ENCODE measurements at regions not wholly inside any gene's neighbourhood (a gene's known extent, or its start where the extent isn't known, plus 50 kb on each side); places are given as distances from the start of the nearest gene placed in this dataset.
"Not testable (repeated sequence)": the region's sequence is repeated elsewhere in the genome, so short reads cannot be mapped to it uniquely, and the experiment has no call there.

DNA sequence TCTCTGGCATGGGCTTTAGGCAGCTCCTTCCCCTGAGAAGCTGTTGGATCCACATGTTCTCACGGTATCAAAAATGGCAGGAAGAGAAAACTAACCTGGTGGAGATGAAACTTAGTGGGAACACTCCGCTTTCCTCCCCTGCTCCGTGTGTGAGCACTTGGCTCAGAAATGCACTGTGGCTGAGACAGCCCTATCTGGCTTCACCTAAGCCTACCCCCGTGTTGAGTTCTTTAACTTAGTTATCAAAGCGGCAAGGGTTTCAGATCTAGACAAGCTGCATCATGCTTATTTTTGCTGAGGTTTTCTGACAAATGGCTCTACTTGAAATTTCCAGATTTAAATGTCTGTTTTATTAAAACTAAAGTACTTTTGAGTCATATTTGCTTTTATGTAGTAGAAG lies 221.6 kb upstream of the PLGLB2 start:
- H3K79me2 ChIP-seq (ENCODE audit: insufficient read depth, low read length); ATAC-seq; RAD21 ChIA-PET (ENCODE audit: low non-redundant PET in 1 of 2, low total read pairs in 2 of 2, uncharacterized antibody in 2 of 2, unreplicated experiment in 2 of 2); H3K27ac ChIP-seq (ENCODE audit: low read depth, low read length); H3K4me3 ChIP-seq (replicated peaks in 1 of 2; ENCODE audit: low read depth in 1 of 2, low read length in 2 of 2); CTCF ChIA-PET; H2AFZ ChIP-seq (ENCODE audit: low read depth, low read length, poor library complexity, severe bottlenecking); POLR2A ChIA-PET; H3K9me2 ChIP-seq (ENCODE audit: insufficient read depth); BruUV-seq (replicated peaks); H3K36me3 ChIP-seq (ENCODE audit: control insufficient read depth in 1 of 2, insufficient read depth in 2 of 2, low read length in 2 of 2); H3K4me1 ChIP-seq (ENCODE audit: control insufficient read depth in 1 of 2, insufficient read depth in 2 of 2, low read length in 2 of 2); H3K4me2 ChIP-seq (ENCODE audit: low read length); H4K20me1 ChIP-seq (ENCODE audit: insufficient read depth); H3K27me3 ChIP-seq (ENCODE audit: insufficient read depth, low read length); H3K9me3 ChIP-seq (ENCODE audit: control insufficient read depth in 1 of 2, insufficient read depth in 1 of 2, low read depth in 1 of 2, low read length in 2 of 2); intact Hi-C loops (cut with micrococcal nuclease); DNase-seq (ENCODE audit: low read depth, low spot score); H3K9ac ChIP-seq (ENCODE audit: low read length): not testable (repeated sequence)

DNA sequence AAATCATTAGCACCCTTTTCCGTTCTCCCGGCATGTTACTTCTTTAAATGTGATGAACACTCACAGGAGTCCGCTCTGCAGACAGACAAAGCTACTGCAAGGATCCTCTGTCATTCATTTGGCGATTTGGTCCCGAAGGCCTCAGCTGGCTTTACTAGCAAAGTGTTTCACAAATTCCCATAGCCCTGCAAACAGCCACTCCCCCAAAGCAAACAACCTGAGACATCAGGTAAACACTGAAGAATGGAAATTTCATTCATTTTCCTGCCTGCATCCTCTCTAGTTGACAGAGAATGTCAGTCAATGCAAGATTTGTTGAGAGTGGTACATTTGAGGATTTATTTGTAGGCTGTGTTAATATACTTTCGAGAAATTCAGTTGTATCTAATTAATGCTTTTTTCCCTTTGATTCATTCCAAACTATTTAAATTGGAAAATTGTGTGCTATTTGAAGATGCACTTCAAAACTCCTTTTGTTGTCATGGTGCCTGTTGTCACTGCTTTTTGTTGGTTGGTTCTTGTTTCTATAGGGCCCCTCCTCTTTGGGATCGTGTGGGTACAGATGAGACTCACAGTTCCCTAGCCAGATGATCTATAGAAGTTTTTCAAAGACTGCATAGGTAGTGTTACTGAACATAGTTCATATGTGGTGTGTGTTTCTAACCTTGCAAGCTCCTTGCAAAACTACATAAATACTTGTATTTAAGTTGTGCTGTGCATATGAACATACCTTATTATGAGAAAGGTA lies 215.7 kb upstream of the PLGLB2 start:
- H3K9me2 ChIP-seq (ENCODE audit: insufficient read depth); H3K9me3 ChIP-seq (ENCODE audit: control insufficient read depth in 1 of 2, insufficient read depth in 1 of 2, low read depth in 1 of 2, low read length in 2 of 2); DNase-seq (ENCODE audit: low read depth, low spot score); intact Hi-C loops (cut with micrococcal nuclease); CTCF ChIA-PET; ATAC-seq; H3K9ac ChIP-seq (ENCODE audit: low read length); H2AFZ ChIP-seq (ENCODE audit: low read depth, low read length, poor library complexity, severe bottlenecking); H3K36me3 ChIP-seq (ENCODE audit: control insufficient read depth in 1 of 2, insufficient read depth in 2 of 2, low read length in 2 of 2); POLR2A ChIA-PET; RAD21 ChIA-PET (ENCODE audit: low non-redundant PET in 1 of 2, low total read pairs in 2 of 2, uncharacterized antibody in 2 of 2, unreplicated experiment in 2 of 2); H3K4me2 ChIP-seq (ENCODE audit: low read length); H3K27ac ChIP-seq (ENCODE audit: low read depth, low read length); H4K20me1 ChIP-seq (ENCODE audit: insufficient read depth); H3K4me1 ChIP-seq (ENCODE audit: control insufficient read depth in 1 of 2, insufficient read depth in 2 of 2, low read length in 2 of 2); H3K79me2 ChIP-seq (ENCODE audit: insufficient read depth, low read length); H3K4me3 ChIP-seq (replicated peaks in 1 of 2; ENCODE audit: low read depth in 1 of 2, low read length in 2 of 2); BruUV-seq (replicated peaks); H3K27me3 ChIP-seq (ENCODE audit: insufficient read depth, low read length): not testable (repeated sequence)

DNA sequence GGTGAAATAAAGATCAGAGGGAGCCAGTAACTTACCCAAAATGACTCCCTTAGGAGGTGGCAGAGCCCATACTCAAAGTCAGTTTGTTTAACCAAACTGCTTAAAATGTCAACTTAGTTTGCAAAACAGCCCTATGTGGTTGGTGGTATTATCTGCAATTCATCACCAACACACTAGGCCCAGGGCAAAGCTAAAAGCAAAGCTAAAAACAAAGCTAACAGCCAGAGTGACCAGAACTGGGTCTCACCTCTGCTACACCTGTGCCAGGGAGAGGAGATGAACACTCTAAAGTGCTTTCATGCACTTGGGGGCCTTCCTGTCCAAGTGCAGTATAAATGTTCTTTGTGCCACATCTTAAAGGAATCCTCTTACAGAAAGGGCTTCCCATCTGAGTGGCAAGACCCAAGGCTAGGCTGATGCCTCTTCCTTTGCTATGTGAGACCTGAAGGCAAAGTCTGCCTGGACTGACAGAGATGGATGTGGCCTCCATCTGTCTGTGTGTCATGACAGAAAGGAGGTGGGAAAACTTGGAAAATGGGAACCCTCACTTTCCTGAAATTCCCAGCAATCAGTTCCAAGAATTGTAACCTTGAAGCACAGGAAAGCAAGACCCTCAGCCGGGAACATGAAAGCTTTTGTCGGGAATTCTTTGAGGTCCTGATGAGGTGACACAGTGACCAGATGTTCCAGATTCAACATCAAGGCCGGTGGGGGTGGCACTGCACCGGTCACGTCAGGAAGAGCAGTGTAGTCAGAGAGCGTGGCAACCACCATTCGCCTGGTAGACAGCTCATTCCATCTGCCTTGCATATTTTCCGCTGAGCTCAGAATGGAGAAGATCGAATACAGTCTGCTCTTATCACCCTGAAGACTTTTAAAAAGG lies 214.3 kb upstream of the PLGLB2 start:
- H3K9me2 ChIP-seq (ENCODE audit: insufficient read depth); H3K9me3 ChIP-seq (ENCODE audit: control insufficient read depth in 1 of 2, insufficient read depth in 1 of 2, low read depth in 1 of 2, low read length in 2 of 2); H3K4me1 ChIP-seq (ENCODE audit: control insufficient read depth in 1 of 2, insufficient read depth in 2 of 2, low read length in 2 of 2); BruUV-seq (replicated peaks); H3K27ac ChIP-seq (ENCODE audit: low read depth, low read length); H3K4me3 ChIP-seq (replicated peaks in 1 of 2; ENCODE audit: low read depth in 1 of 2, low read length in 2 of 2); H3K4me2 ChIP-seq (ENCODE audit: low read length); RAD21 ChIA-PET (ENCODE audit: low non-redundant PET in 1 of 2, low total read pairs in 2 of 2, uncharacterized antibody in 2 of 2, unreplicated experiment in 2 of 2); POLR2A ChIA-PET; H3K79me2 ChIP-seq (ENCODE audit: insufficient read depth, low read length); H4K20me1 ChIP-seq (ENCODE audit: insufficient read depth); CTCF ChIA-PET; intact Hi-C loops (cut with micrococcal nuclease); H3K9ac ChIP-seq (ENCODE audit: low read length); H3K36me3 ChIP-seq (ENCODE audit: control insufficient read depth in 1 of 2, insufficient read depth in 2 of 2, low read length in 2 of 2); H3K27me3 ChIP-seq (ENCODE audit: insufficient read depth, low read length); H2AFZ ChIP-seq (ENCODE audit: low read depth, low read length, poor library complexity, severe bottlenecking); DNase-seq (ENCODE audit: low read depth, low spot score); ATAC-seq: not testable (repeated sequence)

DNA sequence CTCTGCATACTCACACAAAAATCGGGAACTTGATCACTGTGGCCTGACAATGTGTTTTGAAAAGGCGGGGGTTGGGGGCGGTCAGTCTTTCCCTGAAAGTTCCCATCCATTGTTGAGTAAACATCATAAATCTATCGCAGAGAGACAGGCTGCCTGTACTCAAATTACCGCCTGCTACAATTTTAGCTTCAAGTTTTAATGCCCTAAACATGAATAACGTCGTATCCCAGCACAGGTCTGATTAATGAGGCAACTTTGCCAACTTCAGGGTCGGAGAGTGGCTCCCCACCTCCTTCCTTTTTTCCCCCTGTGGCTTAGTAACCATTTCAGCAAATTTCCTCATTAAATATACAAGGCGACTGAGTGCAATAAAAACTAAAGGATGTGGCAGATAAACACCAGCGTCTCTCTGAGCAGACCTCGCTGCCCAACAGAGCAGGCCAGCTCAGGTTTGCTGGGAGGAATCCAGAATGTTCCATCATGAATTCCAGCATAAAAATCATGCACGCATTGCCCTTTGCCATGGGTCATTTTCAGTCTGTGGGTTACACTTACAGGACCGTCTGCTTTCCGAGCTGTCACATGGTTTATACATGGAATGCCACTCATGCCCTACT lies 213.5 kb upstream of the PLGLB2 start:
- CTCF ChIA-PET; H3K36me3 ChIP-seq (ENCODE audit: control insufficient read depth in 1 of 2, insufficient read depth in 2 of 2, low read length in 2 of 2); DNase-seq (ENCODE audit: low read depth, low spot score): not testable (repeated sequence)

More for the DNA sequence above, 213.5 kb upstream of the PLGLB2 start:
- H3K27ac ChIP-seq (ENCODE audit: low read depth, low read length); POLR2A ChIA-PET; H3K4me2 ChIP-seq (ENCODE audit: low read length); H2AFZ ChIP-seq (ENCODE audit: low read depth, low read length, poor library complexity, severe bottlenecking); H3K79me2 ChIP-seq (ENCODE audit: insufficient read depth, low read length); H3K27me3 ChIP-seq (ENCODE audit: insufficient read depth, low read length); ATAC-seq; H4K20me1 ChIP-seq (ENCODE audit: insufficient read depth); H3K4me1 ChIP-seq (ENCODE audit: control insufficient read depth in 1 of 2, insufficient read depth in 2 of 2, low read length in 2 of 2); intact Hi-C loops (cut with micrococcal nuclease); H3K9me3 ChIP-seq (ENCODE audit: control insufficient read depth in 1 of 2, insufficient read depth in 1 of 2, low read depth in 1 of 2, low read length in 2 of 2); H3K9ac ChIP-seq (ENCODE audit: low read length); BruUV-seq (replicated peaks); H3K9me2 ChIP-seq (ENCODE audit: insufficient read depth); RAD21 ChIA-PET (ENCODE audit: low non-redundant PET in 1 of 2, low total read pairs in 2 of 2, uncharacterized antibody in 2 of 2, unreplicated experiment in 2 of 2); H3K4me3 ChIP-seq (replicated peaks in 1 of 2; ENCODE audit: low read depth in 1 of 2, low read length in 2 of 2): not testable (repeated sequence)
